Cardiac fibroblast (primary cell): ENCODE measurements at regions not wholly inside any gene's neighbourhood (a gene's known extent, or its start where the extent isn't known, plus 50 kb on each side); places are given as distances from the start of the nearest gene placed in this dataset.

ENCODE experiments used
- DNase-seq, 2 donors: peaks; one replicate each; pipeline versions ENCODE4 v3.0.0 to v3.0.0-alpha.2; 2010; ENCODE audit warnings: low read depth in 2 of 2
- H3K4me3 ChIP-seq, 2 donors: replicated peaks in 1 of 2; 1 replicate in 1 of 2; 2 replicates in 1 of 2; pipeline ENCODE4 v1.5.1; 2011; ENCODE audit warnings: low read depth in 2 of 2, low read length in 2 of 2, mild to moderate bottlenecking in 2 of 2, moderate library complexity in 1 of 2
- CTCF ChIP-seq: IDR thresholded peaks from one replicate; pipeline ENCODE4 v1.5.1; 2011; ENCODE audit warnings: low read depth, mild to moderate bottlenecking, low read length, inconsistent platforms

- no peak overlapping the region for H3K4me3 ChIP-seq
- no peak for DNase-seq
- TF ChIP-seq CTCF = no peak
These were observed 1388.7 kb downstream of the BRD1 start for GRCh38 chr22:48438800-48439559.

GRCh38 chr22:48438096-48438495, 1389.6 kb downstream of the BRD1 start:
- no peak overlapping the region for H3K4me3 ChIP-seq
- TF ChIP-seq CTCF = no peak
- DNase-seq = no peak

- DNase-seq = no peak
- TF ChIP-seq CTCF = no peak
- H3K4me3 ChIP-seq = no peak overlapping the region
These were observed 1391.3 kb downstream of the BRD1 start for GRCh38 chr22:48436201-48436931.

GRCh38 chr22:48434868-48435250, 1392.8 kb downstream of the BRD1 start:
- no peak overlapping the region for H3K4me3 ChIP-seq
- no peak for DNase-seq
- no peak for TF ChIP-seq CTCF

- no peak for TF ChIP-seq CTCF
- DNase-seq = no peak
- no peak overlapping the region for H3K4me3 ChIP-seq
These were observed 1393.4 kb downstream of the BRD1 start for GRCh38 chr22:48434156-48434867.

GRCh38 chr22:48433647-48434046, 1394.0 kb downstream of the BRD1 start:
- DNase-seq = no peak
- no peak for TF ChIP-seq CTCF
- no peak overlapping the region for H3K4me3 ChIP-seq
